ENCODE measurements at regions not wholly inside any gene's neighbourhood (a gene's known extent, or its start where the extent isn't known, plus 50 kb on each side); places are given as distances from the start of the nearest gene placed in this dataset.

DNA sequence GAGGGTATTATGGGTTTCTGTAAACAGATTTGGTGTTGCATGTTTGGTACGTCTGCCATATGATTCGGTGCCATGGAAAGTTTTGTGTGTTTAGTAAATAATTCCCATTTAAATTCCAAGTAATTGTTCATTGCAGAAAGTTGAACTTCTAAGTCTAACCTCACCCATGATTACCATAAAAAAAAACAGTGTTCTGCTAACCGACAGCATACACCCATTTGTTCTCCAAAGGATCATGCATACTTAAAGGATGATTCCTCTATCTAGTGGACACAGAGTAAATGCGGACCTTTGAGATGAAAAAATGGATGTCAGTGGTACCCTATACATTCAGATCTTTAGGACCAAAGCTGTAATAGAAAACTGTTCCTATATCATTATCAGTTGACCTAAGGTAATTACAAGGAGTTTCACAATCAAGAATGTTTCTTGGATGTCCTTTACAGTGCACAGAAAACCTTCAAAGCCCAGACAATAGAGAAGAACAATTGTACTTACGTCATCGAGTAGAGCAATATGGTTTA is 209.9 kb downstream of the CRPPA start:
- H3K36me3 ChIP-seq (ENCODE audit: control insufficient read depth in 1 of 2, insufficient read depth in 2 of 2, low read length in 2 of 2), result peaks cover 0 to 6% of the 10 kb centered on the region in 2 donors
- H3K4me1 ChIP-seq (ENCODE audit: control insufficient read depth in 1 of 2, insufficient read depth in 2 of 2, low read length in 2 of 2), result no peaks in the 10 kb centered on the region
- H3K27ac ChIP-seq (ENCODE audit: low read length), result no peak overlapping the region
- no peak overlapping the region for H3K4me3 ChIP-seq (ENCODE audit: low read depth in 1 of 2, low read length in 2 of 2)
- no peaks in the 10 kb centered on the region for H3K9me3 ChIP-seq (ENCODE audit: control insufficient read depth in 1 of 2, low read length in 2 of 2)
- no peaks in the 10 kb centered on the region for H3K27me3 ChIP-seq (ENCODE audit: low read depth, low read length)

GRCh38 chr7:16210171-16210570 is 211.2 kb downstream of the CRPPA start:
- Histone ChIP-seq H3K36me3 (ENCODE audit: control insufficient read depth in 1 of 2, insufficient read depth in 2 of 2, low read length in 2 of 2) (peaks cover 0 to 6% of the 10 kb centered on the region in 2 donors), H3K9me3 (ENCODE audit: control insufficient read depth in 1 of 2, low read length in 2 of 2) (no peaks in the 10 kb centered on the region), H3K27me3 (ENCODE audit: low read depth, low read length) (no peaks in the 10 kb centered on the region), H3K27ac (ENCODE audit: low read length) (no peak overlapping the region), H3K4me1 (ENCODE audit: control insufficient read depth in 1 of 2, insufficient read depth in 2 of 2, low read length in 2 of 2) (no peaks in the 10 kb centered on the region), H3K4me3 (ENCODE audit: low read depth in 1 of 2, low read length in 2 of 2) (no peak overlapping the region)

GRCh38 chr7:16207321-16207720 is 214.0 kb downstream of the CRPPA start:
- Histone ChIP-seq H3K4me1 (ENCODE audit: control insufficient read depth in 1 of 2, insufficient read depth in 2 of 2, low read length in 2 of 2) (no peaks in the 10 kb centered on the region), H3K27ac (ENCODE audit: low read length) (no peak overlapping the region)

GRCh38 chr7:16205466-16205865 is 215.9 kb downstream of the CRPPA start:
- H3K27me3 ChIP-seq (ENCODE audit: low read depth, low read length), result no peaks in the 10 kb centered on the region
- no peaks in the 10 kb centered on the region for H3K9me3 ChIP-seq (ENCODE audit: control insufficient read depth in 1 of 2, low read length in 2 of 2)
- no peak overlapping the region for H3K27ac ChIP-seq (ENCODE audit: low read length)
- H3K4me3 ChIP-seq (ENCODE audit: low read depth in 1 of 2, low read length in 2 of 2), result no peak overlapping the region
- H3K36me3 ChIP-seq (ENCODE audit: control insufficient read depth in 1 of 2, insufficient read depth in 2 of 2, low read length in 2 of 2), result peaks cover 0 to 6% of the 10 kb centered on the region in 2 donors
- H3K4me1 ChIP-seq (ENCODE audit: control insufficient read depth in 1 of 2, insufficient read depth in 2 of 2, low read length in 2 of 2), result no peaks in the 10 kb centered on the region

More at GRCh38 chr7:16207321-16207720, 214.0 kb downstream of the CRPPA start:
- Histone ChIP-seq H3K9me3 (ENCODE audit: control insufficient read depth in 1 of 2, low read length in 2 of 2) (no peaks in the 10 kb centered on the region), H3K4me3 (ENCODE audit: low read depth in 1 of 2, low read length in 2 of 2) (no peak overlapping the region), H3K27me3 (ENCODE audit: low read depth, low read length) (no peaks in the 10 kb centered on the region), H3K36me3 (ENCODE audit: control insufficient read depth in 1 of 2, insufficient read depth in 2 of 2, low read length in 2 of 2) (peaks cover 0 to 6% of the 10 kb centered on the region in 2 donors)

DNA sequence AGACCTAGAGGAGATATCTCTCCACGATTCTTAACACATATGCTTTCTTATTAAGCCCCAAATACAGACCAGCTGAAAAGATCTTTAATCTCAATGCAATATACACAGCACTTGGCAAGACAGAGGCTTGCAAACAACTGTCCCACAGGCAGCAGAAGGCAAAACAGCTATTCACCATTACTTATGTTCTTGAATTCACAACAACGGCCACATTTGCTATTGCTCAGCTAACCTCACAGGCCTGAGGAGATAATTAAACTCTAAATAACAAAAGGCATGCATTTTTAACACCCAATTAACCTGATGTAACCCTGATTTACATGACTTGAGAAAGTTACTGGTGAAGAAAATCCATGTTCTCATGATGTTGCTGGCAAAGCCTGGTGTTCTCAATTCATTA is 216.4 kb downstream of the CRPPA start:
- H3K9me3 ChIP-seq (ENCODE audit: control insufficient read depth in 1 of 2, low read length in 2 of 2), result no peaks in the 10 kb centered on the region
- H3K4me1 ChIP-seq (ENCODE audit: control insufficient read depth in 1 of 2, insufficient read depth in 2 of 2, low read length in 2 of 2), result no peaks in the 10 kb centered on the region
- H3K27ac ChIP-seq (ENCODE audit: low read length), result no peak overlapping the region
- no peaks in the 10 kb centered on the region for H3K27me3 ChIP-seq (ENCODE audit: low read depth, low read length)
- H3K36me3 ChIP-seq (ENCODE audit: control insufficient read depth in 1 of 2, insufficient read depth in 2 of 2, low read length in 2 of 2), result peaks cover 0 to under 1% of the 10 kb centered on the region in 2 donors
- H3K4me3 ChIP-seq (ENCODE audit: low read depth in 1 of 2, low read length in 2 of 2), result no peak overlapping the region

- Histone ChIP-seq H3K9me3 (ENCODE audit: control insufficient read depth in 1 of 2, low read length in 2 of 2) (no peaks in the 10 kb centered on the region), H3K27ac (ENCODE audit: low read length) (no peak overlapping the region), H3K36me3 (ENCODE audit: control insufficient read depth in 1 of 2, insufficient read depth in 2 of 2, low read length in 2 of 2) (no peaks in the 10 kb centered on the region), H3K4me1 (ENCODE audit: control insufficient read depth in 1 of 2, insufficient read depth in 2 of 2, low read length in 2 of 2) (no peaks in the 10 kb centered on the region), H3K27me3 (ENCODE audit: low read depth, low read length) (no peaks in the 10 kb centered on the region), H3K4me3 (ENCODE audit: low read depth in 1 of 2, low read length in 2 of 2) (no peak overlapping the region)
Measured at GRCh38 chr7:16203065-16203464, 218.3 kb downstream of the CRPPA start.

DNA sequence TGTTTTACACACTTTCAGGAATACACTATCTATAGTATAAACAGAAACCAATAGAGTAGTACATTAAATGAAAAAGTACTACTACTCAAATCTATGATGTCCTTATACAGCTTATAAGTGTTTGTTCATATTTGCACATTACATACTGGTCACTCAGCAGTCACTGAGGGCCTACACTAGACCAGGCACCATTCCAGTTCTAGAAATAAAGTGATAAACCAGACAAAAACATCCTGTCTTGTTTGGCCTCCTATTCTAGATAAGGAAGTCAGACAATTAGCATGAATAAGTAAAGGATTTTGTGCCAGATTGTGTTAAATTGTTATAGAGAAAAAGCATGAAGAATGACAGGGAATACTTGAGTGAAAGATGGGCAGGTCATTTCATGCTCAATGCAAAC is 219.0 kb downstream of the CRPPA start:
- no peaks in the 10 kb centered on the region for H3K4me1 ChIP-seq (ENCODE audit: control insufficient read depth in 1 of 2, insufficient read depth in 2 of 2, low read length in 2 of 2)
- H3K4me3 ChIP-seq (ENCODE audit: low read depth in 1 of 2, low read length in 2 of 2), result no peak overlapping the region
- no peaks in the 10 kb centered on the region for H3K9me3 ChIP-seq (ENCODE audit: control insufficient read depth in 1 of 2, low read length in 2 of 2)
- no peak overlapping the region for H3K27ac ChIP-seq (ENCODE audit: low read length)
- no peaks in the 10 kb centered on the region for H3K27me3 ChIP-seq (ENCODE audit: low read depth, low read length)
- H3K36me3 ChIP-seq (ENCODE audit: control insufficient read depth in 1 of 2, insufficient read depth in 2 of 2, low read length in 2 of 2), result no peaks in the 10 kb centered on the region

DNA sequence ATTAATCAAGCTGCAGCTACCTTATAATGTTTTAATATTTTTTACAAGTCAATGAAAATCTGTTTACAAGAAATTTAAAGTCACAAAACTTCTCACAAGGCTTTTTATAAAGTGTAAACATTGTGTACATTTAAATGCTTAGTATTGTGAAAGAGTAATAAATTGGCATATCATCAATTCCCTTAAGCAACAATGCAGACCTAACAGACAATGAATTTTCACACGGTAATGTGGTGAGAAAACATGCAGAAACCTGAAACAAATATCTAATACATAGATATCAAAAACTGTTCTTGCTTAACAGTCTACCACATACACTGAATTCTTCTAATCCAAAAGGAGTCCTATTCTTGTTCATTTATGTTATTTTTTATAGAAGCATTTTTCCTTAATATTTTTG is 220.7 kb downstream of the CRPPA start:
- no peaks in the 10 kb centered on the region for H3K27me3 ChIP-seq (ENCODE audit: low read depth, low read length)
- no peaks in the 10 kb centered on the region for H3K4me1 ChIP-seq (ENCODE audit: control insufficient read depth in 1 of 2, insufficient read depth in 2 of 2, low read length in 2 of 2)
- H3K27ac ChIP-seq (ENCODE audit: low read length), result no peak overlapping the region
- H3K9me3 ChIP-seq (ENCODE audit: control insufficient read depth in 1 of 2, low read length in 2 of 2), result no peaks in the 10 kb centered on the region
- H3K4me3 ChIP-seq (ENCODE audit: low read depth in 1 of 2, low read length in 2 of 2), result no peak overlapping the region
- no peaks in the 10 kb centered on the region for H3K36me3 ChIP-seq (ENCODE audit: control insufficient read depth in 1 of 2, insufficient read depth in 2 of 2, low read length in 2 of 2)

DNA sequence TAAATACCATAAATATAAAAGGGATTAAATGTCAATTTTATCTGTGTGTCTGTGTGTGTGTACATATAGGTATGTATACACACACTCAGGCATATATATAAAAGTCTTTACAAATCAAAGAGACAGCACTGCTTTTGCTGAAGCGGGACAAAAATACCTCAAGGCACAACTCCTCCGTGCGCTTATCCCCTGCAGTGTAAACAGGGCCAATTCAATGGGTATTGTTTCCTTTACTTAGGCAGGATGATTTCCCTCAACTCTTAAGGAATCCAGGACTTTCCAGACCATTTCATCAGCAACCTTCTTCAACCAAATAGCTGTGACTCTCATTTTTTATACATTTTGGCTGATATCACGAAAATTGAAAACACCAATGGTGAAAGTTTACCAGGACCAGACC is 227.7 kb downstream of the CRPPA start:
- no peaks in the 10 kb centered on the region for H3K36me3 ChIP-seq (ENCODE audit: control insufficient read depth in 1 of 2, insufficient read depth in 2 of 2, low read length in 2 of 2)
- no peaks in the 10 kb centered on the region for H3K27me3 ChIP-seq (ENCODE audit: low read depth, low read length)
- no peaks in the 10 kb centered on the region for H3K4me1 ChIP-seq (ENCODE audit: control insufficient read depth in 1 of 2, insufficient read depth in 2 of 2, low read length in 2 of 2)
- no peak overlapping the region for H3K27ac ChIP-seq (ENCODE audit: low read length)
- no peaks in the 10 kb centered on the region for H3K9me3 ChIP-seq (ENCODE audit: control insufficient read depth in 1 of 2, low read length in 2 of 2)
- no peak overlapping the region for H3K4me3 ChIP-seq (ENCODE audit: low read depth in 1 of 2, low read length in 2 of 2)

- Histone ChIP-seq H3K27ac (ENCODE audit: low read length) (no peak overlapping the region), H3K9me3 (ENCODE audit: control insufficient read depth in 1 of 2, low read length in 2 of 2) (no peaks in the 10 kb centered on the region), H3K4me1 (ENCODE audit: control insufficient read depth in 1 of 2, insufficient read depth in 2 of 2, low read length in 2 of 2) (no peaks in the 10 kb centered on the region), H3K4me3 (ENCODE audit: low read depth in 1 of 2, low read length in 2 of 2) (no peak overlapping the region), H3K27me3 (ENCODE audit: low read depth, low read length) (no peaks in the 10 kb centered on the region), H3K36me3 (ENCODE audit: control insufficient read depth in 1 of 2, insufficient read depth in 2 of 2, low read length in 2 of 2) (no peaks in the 10 kb centered on the region)
Measured at GRCh38 chr7:16189026-16189715, 232.2 kb downstream of the CRPPA start.

DNA sequence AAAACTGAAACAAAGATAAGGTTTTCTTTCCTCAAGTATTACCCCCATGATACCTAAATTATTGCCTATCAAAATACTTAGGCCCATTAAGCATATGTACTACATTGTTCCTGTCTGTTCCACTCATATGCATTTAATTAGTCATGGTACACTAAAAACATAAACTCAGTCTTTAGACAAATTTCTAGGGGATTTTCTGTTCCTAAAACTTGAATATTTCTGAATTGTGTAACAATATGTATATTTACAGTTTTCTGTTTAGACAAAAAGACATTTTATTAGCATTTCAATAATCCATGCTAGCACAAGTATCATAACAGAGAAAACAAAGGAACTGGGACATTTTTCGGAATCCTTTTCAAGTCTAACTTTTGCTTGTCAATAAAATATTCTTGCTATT is 234.2 kb downstream of the CRPPA start:
- Histone ChIP-seq H3K36me3 (ENCODE audit: control insufficient read depth in 1 of 2, insufficient read depth in 2 of 2, low read length in 2 of 2) (no peaks in the 10 kb centered on the region), H3K4me1 (ENCODE audit: control insufficient read depth in 1 of 2, insufficient read depth in 2 of 2, low read length in 2 of 2) (no peaks in the 10 kb centered on the region), H3K9me3 (ENCODE audit: control insufficient read depth in 1 of 2, low read length in 2 of 2) (no peaks in the 10 kb centered on the region), H3K27ac (ENCODE audit: low read length) (no peak overlapping the region), H3K4me3 (ENCODE audit: low read depth in 1 of 2, low read length in 2 of 2) (no peak overlapping the region), H3K27me3 (ENCODE audit: low read depth, low read length) (no peaks in the 10 kb centered on the region)

- Histone ChIP-seq H3K4me3 (ENCODE audit: low read depth in 1 of 2, low read length in 2 of 2) (no peak overlapping the region), H3K9me3 (ENCODE audit: control insufficient read depth in 1 of 2, low read length in 2 of 2) (no peaks in the 10 kb centered on the region), H3K4me1 (ENCODE audit: control insufficient read depth in 1 of 2, insufficient read depth in 2 of 2, low read length in 2 of 2) (no peaks in the 10 kb centered on the region), H3K27me3 (ENCODE audit: low read depth, low read length) (no peaks in the 10 kb centered on the region), H3K27ac (ENCODE audit: low read length) (no peak overlapping the region), H3K36me3 (ENCODE audit: control insufficient read depth in 1 of 2, insufficient read depth in 2 of 2, low read length in 2 of 2) (no peaks in the 10 kb centered on the region)
Measured at GRCh38 chr7:16178585-16178984, 242.8 kb downstream of the CRPPA start.
